ENCODE measurements at regions not wholly inside any gene's neighbourhood (a gene's known extent, or its start where the extent isn't known, plus 50 kb on each side); places are given as distances from the start of the nearest gene placed in this dataset.

DNA sequence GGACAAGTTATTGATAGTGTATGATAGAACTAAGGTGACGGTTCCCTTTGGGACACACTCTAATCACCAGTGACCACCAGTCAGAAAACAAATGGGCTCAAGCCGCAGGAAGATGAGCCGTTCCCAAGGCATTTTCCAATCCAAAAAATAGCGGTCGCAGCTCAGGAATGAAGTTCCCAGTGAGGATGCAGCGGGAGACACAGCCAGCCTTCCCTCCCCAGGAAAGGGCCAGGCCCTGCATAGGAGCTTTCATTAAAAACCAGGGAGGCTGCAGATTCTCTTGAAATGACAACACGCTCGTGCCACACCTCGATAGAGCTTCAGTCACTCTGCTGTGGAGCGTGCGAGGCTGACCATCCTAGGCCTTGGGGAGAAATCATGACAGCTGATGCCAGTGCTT is 65.8 kb upstream of the WNT7B start:
- no peak overlapping the region for H3K4me2 ChIP-seq
- H4K20me1 ChIP-seq (ENCODE audit: insufficient read depth), result no peaks in the 10 kb centered on the region
- H3K9ac ChIP-seq, result no peak overlapping the region
- DNase-seq, result no peak
- H3K9me2 ChIP-seq, result no peaks in the 10 kb centered on the region
- TF ChIP-seq SIN3A (IDR thresholded peaks at IDR 0.05; ENCODE audit: borderline replicate concordance, low read depth, low read length) (no peak), TCF12 (IDR thresholded peaks at IDR 0.05) (no peak), FOXM1 (IDR thresholded peaks at IDR 0.05; ENCODE audit: low read depth) (no peak), POLR2AphosphoS5 (IDR thresholded peaks at IDR 0.05; ENCODE audit: low read depth, low read length) (no peak)
- TF ChIP-seq, protein P1, sequence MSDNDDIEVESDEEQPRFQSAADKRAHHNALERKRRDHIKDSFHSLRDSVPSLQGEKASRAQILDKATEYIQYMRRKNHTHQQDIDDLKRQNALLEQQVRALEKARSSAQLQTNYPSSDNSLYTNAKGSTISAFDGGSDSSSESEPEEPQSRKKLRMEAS (IDR thresholded peaks at IDR 0.05; ENCODE audit: low read depth), result no peak
- TF ChIP-seq, protein P2, sequence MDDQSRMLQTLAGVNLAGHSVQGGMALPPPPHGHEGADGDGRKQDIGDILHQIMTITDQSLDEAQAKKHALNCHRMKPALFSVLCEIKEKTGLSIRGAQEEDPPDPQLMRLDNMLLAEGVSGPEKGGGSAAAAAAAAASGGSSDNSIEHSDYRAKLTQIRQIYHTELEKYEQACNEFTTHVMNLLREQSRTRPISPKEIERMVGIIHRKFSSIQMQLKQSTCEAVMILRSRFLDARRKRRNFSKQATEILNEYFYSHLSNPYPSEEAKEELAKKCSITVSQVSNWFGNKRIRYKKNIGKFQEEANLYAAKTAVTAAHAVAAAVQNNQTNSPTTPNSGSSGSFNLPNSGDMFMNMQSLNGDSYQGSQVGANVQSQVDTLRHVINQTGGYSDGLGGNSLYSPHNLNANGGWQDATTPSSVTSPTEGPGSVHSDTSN (IDR thresholded peaks at IDR 0.05), result no peak
- no peaks in the 10 kb centered on the region for H3K36me3 ChIP-seq (replicated peaks in 1 of 2; ENCODE audit: control insufficient read depth in 1 of 2, insufficient read depth in 2 of 2, low read length in 1 of 2)
- H2AFZ ChIP-seq (ENCODE audit: low read depth), result peak overlapping the region; percentile 66; the same call in 1 of the 2 replicates
- peak overlapping the region in 1 of 2 experiments; percentile 2; a peak in 1 of 4 replicates for H3K27ac ChIP-seq (ENCODE audit: low read depth in 2 of 2, low read length in 1 of 2)
- ChIA-PET CTCF (interaction anchor here (1.0 to 1.2 kb wide), 4 partner anchors 9 to 48 kb away, joined by 3 to 7 read pairs (median 4); no protein-coding TSS in a partner anchor), POLR2A (no interaction called here)
- H3K79me2 ChIP-seq (ENCODE audit: insufficient read depth), result no peaks in the 10 kb centered on the region
- 73% methylated on average over 11 of the region's 11 CpGs for WGBS (ENCODE audit: low lambda C conversion rate)
- H3F3A ChIP-seq (replicated peaks; ENCODE audit: insufficient read depth), result peaks cover 11% of the 10 kb centered on the region
- peaks cover 0 to 31% of the 10 kb centered on the region in 2 experiments; a peak in 3 of 4 replicates for H3K4me1 ChIP-seq (ENCODE audit: control insufficient read depth in 1 of 2, insufficient read depth in 2 of 2, low read depth in 1 of 2, low read length in 1 of 2)
- no peaks in the 10 kb centered on the region for H3K27me3 ChIP-seq (ENCODE audit: insufficient read depth)
- H3K4me3 ChIP-seq (ENCODE audit: low read depth in 2 of 2, low read length in 1 of 2), result no peak overlapping the region
- H3K9me3 ChIP-seq, result no peaks in the 10 kb centered on the region

DNA sequence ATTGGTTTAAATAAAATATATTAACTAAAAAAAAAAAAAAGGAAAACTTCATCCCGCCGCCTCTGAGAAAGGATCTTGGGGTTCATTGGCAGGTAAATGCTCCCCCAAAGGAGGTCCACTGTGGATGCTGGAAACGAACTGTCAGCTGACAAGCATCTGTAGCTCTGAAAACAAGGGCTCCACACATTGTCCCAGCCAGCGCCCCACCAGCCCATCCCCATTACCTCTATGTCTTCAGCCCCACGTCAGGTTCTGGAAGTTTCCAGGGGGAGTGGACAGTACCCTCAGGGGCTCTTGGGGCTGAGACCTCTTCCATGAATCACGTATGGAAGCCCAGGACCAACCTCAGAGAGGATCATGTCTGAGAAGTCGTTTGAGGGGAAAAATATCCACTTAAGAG is 66.4 kb upstream of the WNT7B start:
- Histone ChIP-seq H3K9ac (no peak overlapping the region), H3K27ac (ENCODE audit: low read depth in 2 of 2, low read length in 1 of 2) (no peak overlapping the region), H3K9me3 (no peaks in the 10 kb centered on the region), H3K4me2 (no peak overlapping the region), H3K4me3 (ENCODE audit: low read depth in 2 of 2, low read length in 1 of 2) (no peak overlapping the region), H3K4me1 (ENCODE audit: control insufficient read depth in 1 of 2, insufficient read depth in 2 of 2, low read depth in 1 of 2, low read length in 1 of 2) (peaks cover 0 to 30% of the 10 kb centered on the region in 2 experiments; a peak in 3 of 4 replicates), H3K79me2 (ENCODE audit: insufficient read depth) (no peaks in the 10 kb centered on the region), H3K9me2 (no peaks in the 10 kb centered on the region), H3K27me3 (ENCODE audit: insufficient read depth) (no peaks in the 10 kb centered on the region), H4K20me1 (ENCODE audit: insufficient read depth) (no peaks in the 10 kb centered on the region), H2AFZ (ENCODE audit: low read depth) (no peak overlapping the region; the same call in 1 of the 2 replicates), H3K36me3 (replicated peaks in 1 of 2; ENCODE audit: control insufficient read depth in 1 of 2, insufficient read depth in 2 of 2, low read length in 1 of 2) (no peaks in the 10 kb centered on the region), H3F3A (replicated peaks; ENCODE audit: insufficient read depth) (peaks cover 9% of the 10 kb centered on the region)
- TF ChIP-seq, protein P3, sequence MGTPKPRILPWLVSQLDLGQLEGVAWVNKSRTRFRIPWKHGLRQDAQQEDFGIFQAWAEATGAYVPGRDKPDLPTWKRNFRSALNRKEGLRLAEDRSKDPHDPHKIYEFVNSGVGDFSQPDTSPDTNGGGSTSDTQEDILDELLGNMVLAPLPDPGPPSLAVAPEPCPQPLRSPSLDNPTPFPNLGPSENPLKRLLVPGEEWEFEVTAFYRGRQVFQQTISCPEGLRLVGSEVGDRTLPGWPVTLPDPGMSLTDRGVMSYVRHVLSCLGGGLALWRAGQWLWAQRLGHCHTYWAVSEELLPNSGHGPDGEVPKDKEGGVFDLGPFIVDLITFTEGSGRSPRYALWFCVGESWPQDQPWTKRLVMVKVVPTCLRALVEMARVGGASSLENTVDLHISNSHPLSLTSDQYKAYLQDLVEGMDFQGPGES (IDR thresholded peaks at IDR 0.05; ENCODE audit: low read depth, low read length), result no peak
- no peak for TF ChIP-seq NRF1 (IDR thresholded peaks at IDR 0.05; ENCODE audit: low read depth, low read length)
- no peak for TF ChIP-seq EP300 (IDR thresholded peaks at IDR 0.05; ENCODE audit: borderline replicate concordance in 1 of 2, low read depth in 1 of 2, low read length in 1 of 2)
- no peak for TF ChIP-seq FOSL2 (IDR thresholded peaks at IDR 0.05; ENCODE audit: borderline replicate concordance, low read depth)
- no peak for TF ChIP-seq RAD21 (IDR thresholded peaks at IDR 0.05; ENCODE audit: low read length)
- no peak for TF ChIP-seq RCOR1 (IDR thresholded peaks at IDR 0.05; ENCODE audit: low read length)
- TF ChIP-seq, protein P1 (IDR thresholded peaks at IDR 0.05; ENCODE audit: low read depth), result no peak
- no peak for TF ChIP-seq TAF1 (IDR thresholded peaks at IDR 0.05; ENCODE audit: borderline replicate concordance, low read depth, low read length)
- TF ChIP-seq MXI1 (IDR thresholded peaks at IDR 0.05; ENCODE audit: low read depth, low read length), result no peak
- no peak for TF ChIP-seq POLR2AphosphoS5 (IDR thresholded peaks at IDR 0.05; ENCODE audit: low read depth, low read length)
- TF ChIP-seq, protein P2 (IDR thresholded peaks at IDR 0.05), result no peak
- TF ChIP-seq GATA2 (CRISPR knock-in tag; IDR thresholded peaks at IDR 0.05), result no peak
- no peak for TF ChIP-seq TEAD4 (IDR thresholded peaks at IDR 0.05; ENCODE audit: borderline replicate concordance, insufficient read depth)
- TF ChIP-seq GABPA (IDR thresholded peaks at IDR 0.05; ENCODE audit: low read depth), result no peak
- TF ChIP-seq, protein P4, sequence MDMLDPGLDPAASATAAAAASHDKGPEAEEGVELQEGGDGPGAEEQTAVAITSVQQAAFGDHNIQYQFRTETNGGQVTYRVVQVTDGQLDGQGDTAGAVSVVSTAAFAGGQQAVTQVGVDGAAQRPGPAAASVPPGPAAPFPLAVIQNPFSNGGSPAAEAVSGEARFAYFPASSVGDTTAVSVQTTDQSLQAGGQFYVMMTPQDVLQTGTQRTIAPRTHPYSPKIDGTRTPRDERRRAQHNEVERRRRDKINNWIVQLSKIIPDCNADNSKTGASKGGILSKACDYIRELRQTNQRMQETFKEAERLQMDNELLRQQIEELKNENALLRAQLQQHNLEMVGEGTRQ (IDR thresholded peaks at IDR 0.05; ENCODE audit: borderline replicate concordance, low read depth, low read length), result no peak
- ChIA-PET CTCF (interaction anchor here (1.0 to 2.9 kb wide), 6 partner anchors 9 to 48 kb away, joined by 3 to 14 read pairs (median 4); no protein-coding TSS in a partner anchor), POLR2A (no interaction called here)
- 90% methylated on average over 4 of the region's 7 CpGs for WGBS (ENCODE audit: low lambda C conversion rate)
- DNase-seq, result no peak
